ENCODE measurements at regions not wholly inside any gene's neighbourhood (a gene's known extent, or its start where the extent isn't known, plus 50 kb on each side); places are given as distances from the start of the nearest gene placed in this dataset.
A peak's percentile ranks its signal among the peaks of the same experiment; 100 is the strongest.

- H2BK20ac ChIP-seq (ENCODE audit: low read depth, low read length): no peak overlapping the region
- H4K8ac ChIP-seq (ENCODE audit: low read depth in 2 of 2, low read length in 2 of 2): no peak overlapping the region
- no peaks in the 10 kb centered on the region for H3K9me1 ChIP-seq (ENCODE audit: insufficient read depth, low read length)
- no peak overlapping the region for H2BK120ac ChIP-seq (ENCODE audit: low read depth, low read length)
- in situ Hi-C loops (cut with MboI; ENCODE audit: low sequenced_read_pairs): no loop called here
- dilution Hi-C loops (cut with HindIII; ENCODE audit: low sequenced_read_pairs, unreplicated experiment): no loop called here
- H2AFZ ChIP-seq (replicated peaks; ENCODE audit: low read length, poor library complexity): peak overlapping the region; percentile 6
- H3K4me3 ChIP-seq (ENCODE audit: insufficient read depth, low read depth, low read length): no peak overlapping the region
- ChIA-PET POLR2A (ENCODE audit: unreplicated experiment) (no interaction called here), CTCF (no interaction called here)
- peaks cover 44% of the 10 kb centered on the region for H3K9me3 ChIP-seq (ENCODE audit: control insufficient read depth, insufficient read depth, low read length)
- no peaks in the 10 kb centered on the region for H3K4me1 ChIP-seq (ENCODE audit: control insufficient read depth, insufficient read depth, low read length)
- no peaks in the 10 kb centered on the region for H3K27me3 ChIP-seq (ENCODE audit: control insufficient read depth, insufficient read depth, low read length)
- TF ChIP-seq USF2 (IDR thresholded peaks at IDR 0.05; ENCODE audit: low read depth, low read length) (no peak), SMC3 (IDR thresholded peaks at IDR 0.05; ENCODE audit: low read depth, low read length) (no peak), BHLHE40 (IDR thresholded peaks at IDR 0.05; ENCODE audit: low read depth, low read length) (no peak), CTCF (conservative IDR thresholded peaks at IDR 0.05; ENCODE audit: low read depth, low read length) (no peak), POLR2A (IDR thresholded peaks at IDR 0.05; ENCODE audit: low read depth, low read length) (no peak), ELK1 (IDR thresholded peaks at IDR 0.05; ENCODE audit: borderline replicate concordance, low read depth, low read length) (no peak), FOS (IDR thresholded peaks at IDR 0.05; ENCODE audit: low read depth, low read length) (no peak), MAZ (IDR thresholded peaks at IDR 0.05; ENCODE audit: borderline replicate concordance, low read depth, low read length) (no peak), RFX5 (IDR thresholded peaks at IDR 0.05; ENCODE audit: low read depth, low read length) (no peak), RAD21 (IDR thresholded peaks at IDR 0.05; ENCODE audit: low read length) (no peak), NFE2L2 (IDR thresholded peaks at IDR 0.05; ENCODE audit: low read depth, low read length) (no peak), RCOR1 (IDR thresholded peaks at IDR 0.05; ENCODE audit: insufficient replicate concordance, low read length) (no peak), CEBPB (IDR thresholded peaks at IDR 0.05; ENCODE audit: low read depth, low read length) (no peak), MXI1 (IDR thresholded peaks at IDR 0.05; ENCODE audit: borderline replicate concordance, low read depth, low read length) (no peak), MAFK (IDR thresholded peaks at IDR 0.05; ENCODE audit: low read depth, low read length) (no peak), CHD1 (IDR thresholded peaks at IDR 0.05; ENCODE audit: low read depth, low read length) (no peak)
- WGBS, 2 experiments (ENCODE audit: extremely low coverage in 2 of 2, insufficient read length in 1 of 2): 50% methylated on average over 2 of the region's 17 CpGs; no CpG with 5 or more reads in 1 of the 2 experiments
- H3K18ac ChIP-seq (ENCODE audit: low read depth, low read length): no peak overlapping the region
- no peak overlapping the region for H2BK15ac ChIP-seq (ENCODE audit: low read depth, low read length)
- H3K14ac ChIP-seq (replicated peaks; ENCODE audit: low read depth, low read length): no peak overlapping the region
- no peak overlapping the region for H3K23ac ChIP-seq (ENCODE audit: low read depth, low read length)
- DNase-seq: no peak
- H4K91ac ChIP-seq (ENCODE audit: insufficient read depth, low read depth, low read length): no peak overlapping the region
- H2AK5ac ChIP-seq (ENCODE audit: low read depth, low read length): no peak overlapping the region
- no peak overlapping the region for H3K56ac ChIP-seq (ENCODE audit: extremely low read depth, insufficient read depth, low read length)
- no peak for ATAC-seq (ENCODE audit: low read depth)
- no peak overlapping the region for H3K27ac ChIP-seq (ENCODE audit: insufficient read depth, low read length)
- no peak overlapping the region for H4K5ac ChIP-seq (ENCODE audit: low read depth, low read length)
- BruUV-seq (replicated peaks): no TSS peak
- H3K4ac ChIP-seq (ENCODE audit: low read depth, low read length): no peak overlapping the region
- H3K36me3 ChIP-seq (ENCODE audit: control insufficient read depth, insufficient read depth, low read length): no peaks in the 10 kb centered on the region
- no peak overlapping the region for H3K9ac ChIP-seq (ENCODE audit: low read depth, low read length)
- no peaks in the 10 kb centered on the region for H3K79me1 ChIP-seq (ENCODE audit: low read depth in 1 of 2, low read length in 2 of 2)
- H3K4me2 ChIP-seq (ENCODE audit: low read depth, low read length): no peak overlapping the region
- intact Hi-C loops (cut with micrococcal nuclease): no loop called here
- H2AK9ac ChIP-seq (replicated peaks; ENCODE audit: low read depth, low read length, poor library complexity): no peak overlapping the region
- no peaks in the 10 kb centered on the region for H4K20me1 ChIP-seq (ENCODE audit: insufficient read depth, low read length)
- H2BK5ac ChIP-seq (ENCODE audit: low read depth, low read length, poor library complexity, severe bottlenecking): no peak overlapping the region
Measured at GRCh38 chr22:48882636-48883200, 945.0 kb downstream of the BRD1 start.

Data from IMR-90 (cell line).